Dendritic cell treated with granulocyte-macrophage colony-stimulating factor and Interleukin-4, amounts not matched to agents 40 ng/mL and 50 ng/mL, for 4 days (primary cell): ENCODE measurements at regions not wholly inside any gene's neighbourhood (a gene's known extent, or its start where the extent isn't known, plus 50 kb on each side); places are given as distances from the start of the nearest gene placed in this dataset.
"Not testable (repeated sequence)": the region's sequence is repeated elsewhere in the genome, so short reads cannot be mapped to it uniquely, and the experiment has no call there.

Experiments used
- H3K27ac Mint-ChIP-seq: one replicate; pipeline ENCODE4 v1.8.0; 2022; ENCODE audit warnings: mild to moderate bottlenecking, mixed read lengths
- H3K27me3 Mint-ChIP-seq: one replicate; pipeline ENCODE4 v1.8.0; 2022; ENCODE audit warnings: mild to moderate bottlenecking, mixed read lengths
- H3K36me3 Mint-ChIP-seq: one replicate; pipeline ENCODE4 v1.8.0; 2022; ENCODE audit warnings: low read depth, mixed read lengths
- H3K4me1 Mint-ChIP-seq: one replicate; pipeline ENCODE4 v1.8.0; 2022; ENCODE audit warnings: low read depth, mixed read lengths
- H3K4me3 Mint-ChIP-seq: one replicate; pipeline ENCODE4 v1.8.0; 2022; ENCODE audit warnings: mild to moderate bottlenecking, moderate library complexity, mixed read lengths
- H3K9me3 Mint-ChIP-seq: one replicate; pipeline ENCODE4 v1.8.0; 2022; ENCODE audit warnings: mixed read lengths
- intact Hi-C: fragments of 100-400 bp; cut with micrococcal nuclease; formaldehyde crosslinking; loops from one replicate; pipeline ENCODE4 v1.15.0; 2022

GRCh38 chr1:215287362-215287761, 204.8 kb downstream of the KCNK2 start:
- H3K9me3 Mint-ChIP-seq, result peaks cover 21% of the 10 kb centered on the region
- no peaks in the 10 kb centered on the region for H3K27me3 Mint-ChIP-seq
- H3K36me3 Mint-ChIP-seq, result no peaks in the 10 kb centered on the region
- no peak overlapping the region for H3K4me3 Mint-ChIP-seq
- intact Hi-C loops, result no loop called here
- no peak overlapping the region for H3K27ac Mint-ChIP-seq
- H3K4me1 Mint-ChIP-seq, result no peaks in the 10 kb centered on the region

DNA sequence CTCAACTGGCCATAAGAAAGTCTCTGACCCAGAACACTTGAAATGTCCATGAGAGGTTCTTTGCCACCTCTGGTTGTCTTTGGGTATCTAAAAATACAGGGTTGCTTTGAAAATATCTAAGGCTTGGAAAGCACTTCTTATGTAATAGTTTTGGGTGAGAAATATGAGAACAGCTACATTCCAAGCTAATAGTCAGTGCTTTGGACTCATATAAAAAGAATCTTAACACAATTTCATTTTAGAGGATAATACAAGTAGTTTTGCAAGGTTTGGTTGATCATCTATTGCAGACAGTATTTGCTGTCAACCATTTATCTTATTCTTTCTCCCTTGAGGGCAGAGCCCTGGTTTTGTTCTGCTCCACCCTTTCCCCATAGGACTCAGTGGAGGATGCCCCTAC, 207.5 kb downstream of the KCNK2 start:
- Mint-ChIP-seq H3K9me3 (peaks cover 42% of the 10 kb centered on the region), H3K4me3 (no peak overlapping the region), H3K4me1 (no peaks in the 10 kb centered on the region), H3K27ac (no peak overlapping the region), H3K27me3 (no peaks in the 10 kb centered on the region), H3K36me3 (no peaks in the 10 kb centered on the region)
- intact Hi-C loops, result no loop called here

DNA sequence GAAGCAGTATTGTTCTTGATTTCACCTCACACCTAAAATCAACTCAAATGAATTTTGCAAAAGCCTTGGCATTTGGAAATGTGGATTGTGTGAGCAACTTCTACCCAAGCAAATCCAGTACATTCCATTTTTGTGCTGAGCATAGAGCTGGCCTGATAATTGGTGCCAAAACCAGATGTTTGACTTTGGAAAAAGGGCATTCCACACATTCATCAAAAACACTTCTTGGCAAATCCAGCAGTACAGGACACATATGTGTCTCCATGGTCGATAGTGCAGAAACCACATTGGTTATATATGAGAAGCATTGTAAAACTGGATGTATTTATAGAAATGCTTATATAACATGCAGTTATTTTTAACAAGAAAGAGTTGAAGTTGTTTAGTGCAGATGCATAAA, 210.4 kb downstream of the KCNK2 start:
- Mint-ChIP-seq H3K4me3 (no peak overlapping the region), H3K27me3 (no peaks in the 10 kb centered on the region), H3K36me3 (no peaks in the 10 kb centered on the region), H3K9me3 (peaks cover 52% of the 10 kb centered on the region), H3K4me1 (no peaks in the 10 kb centered on the region), H3K27ac (no peak overlapping the region)
- intact Hi-C loops, result no loop called here

- Mint-ChIP-seq H3K4me1 (no peaks in the 10 kb centered on the region), H3K27me3 (no peaks in the 10 kb centered on the region), H3K9me3 (peaks cover 18% of the 10 kb centered on the region), H3K27ac (no peak overlapping the region), H3K36me3 (no peaks in the 10 kb centered on the region), H3K4me3 (no peak overlapping the region)
- intact Hi-C loops, result no loop called here
Observed at GRCh38 chr1:215306426-215306825, 223.9 kb downstream of the KCNK2 start.

DNA sequence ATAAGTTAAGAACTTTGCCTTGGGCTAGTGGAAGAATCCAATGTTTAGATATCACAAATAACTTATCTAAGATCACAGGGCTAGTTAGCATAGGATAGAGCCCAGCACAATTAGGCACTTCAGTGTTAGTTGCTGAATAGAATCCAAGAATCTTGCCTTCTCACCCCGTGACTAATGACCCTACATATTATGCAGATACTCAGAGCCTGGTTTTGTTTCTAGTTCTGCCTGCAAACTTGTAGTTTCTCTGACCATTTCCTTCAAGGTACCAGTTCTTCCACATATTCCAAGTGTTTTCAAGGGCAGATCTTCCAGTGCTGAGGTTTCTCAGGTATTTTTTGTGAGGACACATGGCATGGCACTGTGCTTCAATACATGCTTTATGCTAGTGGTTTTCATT, 239.3 kb downstream of the KCNK2 start:
- Mint-ChIP-seq H3K27ac (no peak overlapping the region), H3K4me1 (no peaks in the 10 kb centered on the region), H3K27me3 (no peaks in the 10 kb centered on the region), H3K36me3 (no peaks in the 10 kb centered on the region), H3K4me3 (no peak overlapping the region), H3K9me3 (peaks cover 48% of the 10 kb centered on the region)
- intact Hi-C loops, result no loop called here

DNA sequence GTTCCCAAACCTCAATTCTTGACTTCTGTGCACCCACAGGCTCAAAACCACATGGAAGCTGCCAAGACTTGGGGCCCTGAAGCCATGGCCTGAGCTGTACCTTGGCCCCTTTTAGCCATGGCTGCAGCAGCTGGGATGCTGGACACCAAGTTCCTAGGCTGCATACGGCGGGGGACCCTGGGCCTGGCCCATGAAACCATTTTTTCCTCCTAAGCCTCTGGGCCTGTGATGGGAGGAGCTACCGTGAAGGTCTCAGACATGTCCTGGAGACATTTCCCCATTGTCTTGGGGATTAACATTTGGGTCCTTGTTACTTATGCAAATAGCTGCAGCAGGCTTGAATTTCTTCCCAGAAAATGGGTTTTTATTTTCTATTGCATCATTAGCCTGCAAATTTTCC, 241.5 kb downstream of the KCNK2 start:
- H3K9me3 Mint-ChIP-seq, result peaks cover 44% of the 10 kb centered on the region
- H3K4me3 Mint-ChIP-seq, H3K36me3 Mint-ChIP-seq, H3K27ac Mint-ChIP-seq, H3K4me1 Mint-ChIP-seq, H3K27me3 Mint-ChIP-seq, intact Hi-C loops: not testable (repeated sequence)

DNA sequence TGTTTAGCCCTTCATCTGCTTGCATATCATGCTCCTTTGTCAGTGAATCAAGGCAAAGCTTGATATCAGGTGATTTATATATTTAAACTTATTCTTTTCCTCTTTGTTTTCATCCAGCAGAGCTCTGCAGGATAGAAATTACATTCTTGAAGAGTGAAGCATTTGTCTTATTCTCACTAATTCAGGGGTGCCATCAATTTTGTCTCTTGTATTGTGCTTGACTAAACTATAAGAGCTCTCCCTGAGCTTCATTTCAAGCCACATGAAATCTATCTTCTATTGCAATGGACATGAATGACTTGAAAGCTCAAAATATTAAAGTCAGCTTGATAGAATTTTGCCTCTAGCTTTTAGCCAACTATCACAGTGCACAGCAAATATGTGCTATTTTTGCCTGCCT, 236.7 kb upstream of the KCTD3 start:
- H3K9me3 Mint-ChIP-seq, result peaks cover 14% of the 10 kb centered on the region
- H3K27me3 Mint-ChIP-seq, result no peaks in the 10 kb centered on the region
- H3K4me3 Mint-ChIP-seq, result no peak overlapping the region
- no peak overlapping the region for H3K27ac Mint-ChIP-seq
- H3K4me1 Mint-ChIP-seq, result no peaks in the 10 kb centered on the region
- intact Hi-C loops, result no loop called here
- H3K36me3 Mint-ChIP-seq, result no peaks in the 10 kb centered on the region

GRCh38 chr1:215344539-215344938, 222.6 kb upstream of the KCTD3 start:
- Mint-ChIP-seq H3K4me3 (no peak overlapping the region), H3K9me3 (no peaks in the 10 kb centered on the region), H3K4me1 (no peaks in the 10 kb centered on the region), H3K36me3 (no peaks in the 10 kb centered on the region), H3K27me3 (no peaks in the 10 kb centered on the region), H3K27ac (no peak overlapping the region)
- intact Hi-C loops, result no loop called here

DNA sequence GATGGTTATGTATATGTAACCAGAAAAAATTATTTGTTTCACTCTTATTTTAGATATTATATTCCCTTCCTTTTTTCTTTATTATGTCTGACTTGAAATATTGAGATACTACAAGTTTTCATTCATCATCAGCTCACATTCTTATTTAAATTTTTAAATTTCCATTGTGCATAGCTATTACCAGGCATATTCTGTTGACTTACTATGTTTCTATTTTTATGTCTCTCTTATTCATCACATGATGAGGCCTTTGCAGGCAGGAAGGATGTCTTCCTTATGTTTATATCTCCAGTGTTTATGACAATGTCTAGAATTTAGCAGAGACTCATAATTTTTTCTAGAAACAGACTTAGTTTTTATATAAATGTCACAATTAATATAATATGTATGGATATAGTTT, 221.9 kb upstream of the KCTD3 start:
- Mint-ChIP-seq H3K4me1 (no peaks in the 10 kb centered on the region), H3K27me3 (no peaks in the 10 kb centered on the region), H3K4me3 (no peak overlapping the region), H3K27ac (no peak overlapping the region), H3K36me3 (no peaks in the 10 kb centered on the region), H3K9me3 (no peaks in the 10 kb centered on the region)
- intact Hi-C loops, result no loop called here

- Mint-ChIP-seq H3K27me3 (no peaks in the 10 kb centered on the region), H3K4me1 (no peaks in the 10 kb centered on the region), H3K4me3 (no peak overlapping the region), H3K27ac (no peak overlapping the region), H3K9me3 (no peaks in the 10 kb centered on the region), H3K36me3 (no peaks in the 10 kb centered on the region)
- intact Hi-C loops, result no loop called here
Observed at GRCh38 chr1:215345766-215346165, 221.3 kb upstream of the KCTD3 start.

DNA sequence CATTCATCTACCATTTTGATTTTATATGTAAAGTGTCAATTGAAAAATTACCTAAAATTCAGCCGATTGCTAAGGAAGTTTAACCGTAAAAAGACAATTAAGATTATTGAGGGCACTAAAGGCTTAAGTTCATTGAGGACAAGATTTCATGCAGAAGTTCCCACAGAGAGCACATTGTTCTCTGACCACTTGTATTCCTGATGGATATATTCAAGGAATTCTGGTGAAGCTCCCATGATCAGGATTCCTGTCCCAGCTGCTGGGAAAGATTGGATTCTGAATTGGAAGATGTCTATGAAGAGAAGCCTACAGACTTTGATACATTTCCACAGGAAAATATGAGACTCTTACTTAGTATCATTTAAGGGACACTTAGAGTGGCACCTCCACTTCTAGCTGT, 209.2 kb upstream of the KCTD3 start:
- H3K27ac Mint-ChIP-seq, result no peak overlapping the region
- H3K9me3 Mint-ChIP-seq, result peaks cover 8% of the 10 kb centered on the region
- no peaks in the 10 kb centered on the region for H3K27me3 Mint-ChIP-seq
- H3K4me3 Mint-ChIP-seq, result no peak overlapping the region
- intact Hi-C loops, result no loop called here
- H3K4me1 Mint-ChIP-seq, result no peaks in the 10 kb centered on the region
- no peaks in the 10 kb centered on the region for H3K36me3 Mint-ChIP-seq

- peaks cover 8% of the 10 kb centered on the region for H3K9me3 Mint-ChIP-seq
- no peaks in the 10 kb centered on the region for H3K27me3 Mint-ChIP-seq
Observed at GRCh38 chr1:215358356-215358755, 208.7 kb upstream of the KCTD3 start.

GRCh38 chr1:215360031-215360430, 207.1 kb upstream of the KCTD3 start:
- intact Hi-C loops, result no loop called here
- Mint-ChIP-seq H3K36me3 (no peaks in the 10 kb centered on the region), H3K27me3 (no peaks in the 10 kb centered on the region), H3K4me1 (no peaks in the 10 kb centered on the region), H3K9me3 (peaks cover 17% of the 10 kb centered on the region), H3K27ac (no peak overlapping the region), H3K4me3 (no peak overlapping the region)

More at GRCh38 chr1:215358356-215358755, 208.7 kb upstream of the KCTD3 start:
- no peaks in the 10 kb centered on the region for H3K4me1 Mint-ChIP-seq
- H3K36me3 Mint-ChIP-seq, result no peaks in the 10 kb centered on the region
- no peak overlapping the region for H3K4me3 Mint-ChIP-seq
- H3K27ac Mint-ChIP-seq, result no peak overlapping the region
- intact Hi-C loops, result no loop called here

DNA sequence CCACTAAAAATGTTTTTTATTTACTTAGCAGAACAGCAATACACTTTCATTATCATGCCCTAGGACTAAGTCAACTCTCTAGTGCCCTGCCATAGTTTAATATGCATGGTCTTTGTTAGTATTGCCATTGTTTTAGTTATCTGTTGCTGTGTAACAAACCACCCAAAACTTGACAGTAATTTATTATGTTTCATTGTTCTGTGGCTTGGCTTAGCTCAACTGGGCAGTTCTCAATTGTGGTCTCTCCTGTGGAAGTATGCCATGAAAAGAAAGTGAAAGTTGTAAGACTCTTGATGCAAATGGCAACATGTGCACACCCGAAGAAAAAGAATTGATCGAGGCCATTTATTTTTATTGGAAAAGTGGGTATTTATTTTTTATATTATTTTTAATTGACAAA, 206.3 kb upstream of the KCTD3 start:
- intact Hi-C loops, result no loop called here
- Mint-ChIP-seq H3K27me3 (no peaks in the 10 kb centered on the region), H3K27ac (no peak overlapping the region), H3K9me3 (peaks cover 17% of the 10 kb centered on the region), H3K4me1 (no peaks in the 10 kb centered on the region), H3K36me3 (no peaks in the 10 kb centered on the region), H3K4me3 (no peak overlapping the region)

DNA sequence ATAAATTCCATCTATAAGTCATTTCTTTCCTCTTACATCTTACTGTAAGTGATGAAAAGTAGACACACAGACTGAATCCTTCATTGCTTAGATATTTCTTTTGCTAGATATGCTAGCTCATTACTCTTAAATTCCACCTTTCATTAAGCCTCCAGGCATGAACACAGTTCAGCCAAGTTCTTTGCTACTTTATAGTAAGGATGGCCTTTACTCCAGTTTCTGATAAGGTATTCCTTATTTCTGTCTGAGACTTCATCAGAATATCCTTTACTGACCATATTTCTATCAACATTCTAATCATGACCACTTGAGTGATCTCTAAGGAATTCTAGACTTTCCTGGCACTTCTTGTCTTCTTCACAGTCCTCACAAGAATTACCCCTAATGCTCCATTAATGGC, 191.7 kb upstream of the KCTD3 start:
- H3K27me3 Mint-ChIP-seq, result no peaks in the 10 kb centered on the region
- no peak overlapping the region for H3K4me3 Mint-ChIP-seq
- no peaks in the 10 kb centered on the region for H3K36me3 Mint-ChIP-seq
- H3K9me3 Mint-ChIP-seq, result peaks cover 9% of the 10 kb centered on the region
- H3K27ac Mint-ChIP-seq, result no peak overlapping the region
- intact Hi-C loops, result no loop called here
- H3K4me1 Mint-ChIP-seq, result no peaks in the 10 kb centered on the region
